ENCODE measurements at regions not wholly inside any gene's neighbourhood (a gene's known extent, or its start where the extent isn't known, plus 50 kb on each side); places are given as distances from the start of the nearest gene placed in this dataset.

GRCh38 chr3:59540241-59540640 is 490.4 kb upstream of the CFAP20DC start:
- DNase-seq, result no peak

GRCh38 chr3:59538753-59539432 is 489.1 kb upstream of the CFAP20DC start:
- no peak for DNase-seq

- DNase-seq, result no peak
Measured at GRCh38 chr3:59535791-59536221, 486.0 kb upstream of the CFAP20DC start.

GRCh38 chr3:59531994-59532393 is 482.2 kb upstream of the CFAP20DC start:
- no peak for DNase-seq

GRCh38 chr3:59531066-59531745 is 481.4 kb upstream of the CFAP20DC start:
- DNase-seq, result no peak

- DNase-seq, result no peak
Measured at GRCh38 chr3:59528251-59528650, 478.4 kb upstream of the CFAP20DC start.

GRCh38 chr3:59527493-59527892 is 477.7 kb upstream of the CFAP20DC start:
- DNase-seq, result no peak

GRCh38 chr3:59526999-59527398 is 477.2 kb upstream of the CFAP20DC start:
- no peak for DNase-seq

GRCh38 chr3:59522550-59522949 is 472.7 kb upstream of the CFAP20DC start:
- no peak for DNase-seq

GRCh38 chr3:59519094-59519493 is 469.3 kb upstream of the CFAP20DC start:
- no peak for DNase-seq

- no peak for DNase-seq
Measured at GRCh38 chr3:59518283-59519055, 468.6 kb upstream of the CFAP20DC start.

- no peak for DNase-seq
Measured at GRCh38 chr3:59517388-59517787, 467.6 kb upstream of the CFAP20DC start.

GRCh38 chr3:59515966-59516365 is 466.1 kb upstream of the CFAP20DC start:
- DNase-seq, result no peak

GRCh38 chr3:59514865-59515482 is 465.1 kb upstream of the CFAP20DC start:
- DNase-seq, result no peak

GRCh38 chr3:59513570-59513969 is 463.7 kb upstream of the CFAP20DC start:
- no peak for DNase-seq

GRCh38 chr3:59512066-59512465 is 462.2 kb upstream of the CFAP20DC start:
- no peak for DNase-seq

GRCh38 chr3:59510576-59510975 is 460.8 kb upstream of the CFAP20DC start:
- no peak for DNase-seq

- no peak for DNase-seq
Measured at GRCh38 chr3:59508273-59508672, 458.4 kb upstream of the CFAP20DC start.

GRCh38 chr3:59506191-59506590 is 456.4 kb upstream of the CFAP20DC start:
- DNase-seq, result no peak

- no peak for DNase-seq
Measured at GRCh38 chr3:59503441-59503840, 453.6 kb upstream of the CFAP20DC start.

GRCh38 chr3:59502806-59503205 is 453.0 kb upstream of the CFAP20DC start:
- no peak for DNase-seq

GRCh38 chr3:59499954-59500353 is 450.1 kb upstream of the CFAP20DC start:
- no peak for DNase-seq

- DNase-seq, result no peak
Measured at GRCh38 chr3:59499000-59499399, 449.2 kb upstream of the CFAP20DC start.
